NCI-H1436 treated with DMSO at 0.1 percent for 48 hours (cell line): ENCODE measurements at regions not wholly inside any gene's neighbourhood (a gene's known extent, or its start where the extent isn't known, plus 50 kb on each side); places are given as distances from the start of the nearest gene placed in this dataset.
"Not testable (repeated sequence)": the region's sequence is repeated elsewhere in the genome, so short reads cannot be mapped to it uniquely, and the experiment has no call there.

ENCODE experiments used
- DNase-seq: peaks from one replicate; lab custom pipeline; 2025; lab: John Stamatoyannopoulos, UW

- peak; percentile 95 for DNase-seq
Measured at GRCh38 chr6:99668036-99668705, 61.5 kb downstream of the PRDM13 start.

- no peak for DNase-seq
Measured at GRCh38 chr6:99689916-99690685, 83.5 kb downstream of the PRDM13 start.

GRCh38 chr6:99702287-99702686 lies 95.7 kb downstream of the PRDM13 start:
- not testable (repeated sequence) for DNase-seq

GRCh38 chr6:99709062-99709461 lies 102.4 kb downstream of the PRDM13 start:
- DNase-seq, result no peak

GRCh38 chr6:99711302-99711701 lies 104.7 kb downstream of the PRDM13 start:
- DNase-seq, result no peak

GRCh38 chr6:99711925-99712324 lies 105.3 kb downstream of the PRDM13 start:
- DNase-seq, result no peak

- peak; percentile 93 for DNase-seq
Measured at GRCh38 chr6:99712519-99712918, 105.9 kb downstream of the PRDM13 start.

GRCh38 chr6:99722043-99722442 lies 115.4 kb downstream of the PRDM13 start:
- not testable (repeated sequence) for DNase-seq

GRCh38 chr6:99730237-99730636 lies 123.6 kb downstream of the PRDM13 start:
- DNase-seq, result not testable (repeated sequence)

- DNase-seq, result peak; percentile 34
Measured at GRCh38 chr6:99736302-99736701, 129.7 kb downstream of the PRDM13 start.

GRCh38 chr6:99739526-99739925 lies 132.9 kb downstream of the PRDM13 start:
- no peak for DNase-seq

- no peak for DNase-seq
Measured at GRCh38 chr6:99741092-99741491, 134.5 kb downstream of the PRDM13 start.

GRCh38 chr6:99743647-99744046 lies 137.0 kb downstream of the PRDM13 start:
- DNase-seq, result no peak

GRCh38 chr6:99745651-99746050 lies 139.0 kb downstream of the PRDM13 start:
- no peak for DNase-seq

- peak; percentile 74 for DNase-seq
Measured at GRCh38 chr6:99746261-99746895, 139.7 kb downstream of the PRDM13 start.

GRCh38 chr6:99761711-99762110 lies 155.1 kb downstream of the PRDM13 start:
- no peak for DNase-seq

- DNase-seq, result no peak
Measured at GRCh38 chr6:99768166-99768565, 161.5 kb downstream of the PRDM13 start.

- no peak for DNase-seq
Measured at GRCh38 chr6:99779631-99780555, 173.3 kb downstream of the PRDM13 start.

GRCh38 chr6:99780556-99780885 lies 173.9 kb downstream of the PRDM13 start:
- no peak for DNase-seq

- no peak for DNase-seq
Measured at GRCh38 chr6:99789767-99790166, 183.1 kb downstream of the PRDM13 start.

GRCh38 chr6:99790679-99791078 lies 184.0 kb downstream of the PRDM13 start:
- DNase-seq, result no peak

- no peak for DNase-seq
Measured at GRCh38 chr6:99801805-99802204, 192.2 kb downstream of the MCHR2 start.
